Right lobe of liver (tissue), 4 donors: ENCODE measurements at regions not wholly inside any gene's neighbourhood (a gene's known extent, or its start where the extent isn't known, plus 50 kb on each side); places are given as distances from the start of the nearest gene placed in this dataset.

Experiments
- POLR2A ChIP-seq: fragments of 450-650 bp; IDR thresholded peaks from one replicate; pipeline ENCODE4 v1.6.1; 2017; ENCODE audit warnings: antibody characterized with exemption, mild to moderate bottlenecking
- TF ChIP-seq, protein P1 (sequence below), 4 donors: fragments of 200-600 bp in 3 of 4; fragments of 450-650 bp in 1 of 4; IDR thresholded peaks; one replicate each; pipeline versions ENCODE4 v1.5.1 to v1.8.0; 2016 to 2022; ENCODE audit warnings: antibody characterized with exemption in 4 of 4, mild to moderate bottlenecking in 2 of 4
- donor health status: DM: no; HTN: no; CAD: no.
- donor health status: DM: no; HTN: no; CAD: no.
- donor health status: DM: no; HTN: yes; CAD: no.

DNA sequence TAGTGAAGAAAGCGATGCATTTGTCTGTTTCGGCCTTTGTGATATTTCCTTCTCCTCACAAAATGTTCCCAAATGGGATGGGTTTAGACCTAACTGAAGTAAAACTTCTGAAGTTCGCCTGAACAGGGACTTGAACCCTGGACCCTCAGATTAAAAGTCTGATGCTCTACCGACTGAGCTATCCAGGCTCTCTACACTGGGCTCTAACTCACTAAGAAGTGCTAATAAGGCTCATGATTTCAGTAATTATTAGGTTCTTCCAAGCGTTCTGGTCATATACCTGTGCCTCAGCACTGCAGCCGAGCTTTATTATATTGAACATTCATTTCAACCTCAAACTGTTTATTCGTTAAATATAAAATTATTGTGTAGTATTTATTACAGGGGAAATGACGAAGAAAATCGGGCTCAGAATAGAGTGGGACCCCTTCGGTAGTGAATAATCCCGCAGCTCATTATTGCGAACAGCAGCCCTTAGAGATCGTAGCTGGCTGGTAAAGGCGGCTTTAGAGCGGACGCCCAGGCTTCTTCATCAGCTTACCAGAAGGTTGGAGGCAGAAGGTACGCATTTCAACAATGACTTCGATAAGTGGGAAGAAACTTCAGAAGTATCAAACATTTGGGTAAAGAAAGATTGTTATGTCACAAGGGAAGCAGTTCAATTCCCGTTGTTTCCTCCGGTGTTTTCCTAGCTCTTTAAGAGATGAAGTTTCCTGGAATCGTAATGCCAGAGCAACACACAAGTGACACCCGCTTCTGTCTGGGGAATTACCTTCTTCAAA, 119.0 kb upstream of the ZNF184 start:
- TF ChIP-seq, protein P1, sequence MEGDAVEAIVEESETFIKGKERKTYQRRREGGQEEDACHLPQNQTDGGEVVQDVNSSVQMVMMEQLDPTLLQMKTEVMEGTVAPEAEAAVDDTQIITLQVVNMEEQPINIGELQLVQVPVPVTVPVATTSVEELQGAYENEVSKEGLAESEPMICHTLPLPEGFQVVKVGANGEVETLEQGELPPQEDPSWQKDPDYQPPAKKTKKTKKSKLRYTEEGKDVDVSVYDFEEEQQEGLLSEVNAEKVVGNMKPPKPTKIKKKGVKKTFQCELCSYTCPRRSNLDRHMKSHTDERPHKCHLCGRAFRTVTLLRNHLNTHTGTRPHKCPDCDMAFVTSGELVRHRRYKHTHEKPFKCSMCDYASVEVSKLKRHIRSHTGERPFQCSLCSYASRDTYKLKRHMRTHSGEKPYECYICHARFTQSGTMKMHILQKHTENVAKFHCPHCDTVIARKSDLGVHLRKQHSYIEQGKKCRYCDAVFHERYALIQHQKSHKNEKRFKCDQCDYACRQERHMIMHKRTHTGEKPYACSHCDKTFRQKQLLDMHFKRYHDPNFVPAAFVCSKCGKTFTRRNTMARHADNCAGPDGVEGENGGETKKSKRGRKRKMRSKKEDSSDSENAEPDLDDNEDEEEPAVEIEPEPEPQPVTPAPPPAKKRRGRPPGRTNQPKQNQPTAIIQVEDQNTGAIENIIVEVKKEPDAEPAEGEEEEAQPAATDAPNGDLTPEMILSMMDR (IDR thresholded peaks at IDR 0.05): no peak
- TF ChIP-seq POLR2A: no peak
